ENCODE measurements at regions not wholly inside any gene's neighbourhood (a gene's known extent, or its start where the extent isn't known, plus 50 kb on each side); places are given as distances from the start of the nearest gene placed in this dataset.

DNA sequence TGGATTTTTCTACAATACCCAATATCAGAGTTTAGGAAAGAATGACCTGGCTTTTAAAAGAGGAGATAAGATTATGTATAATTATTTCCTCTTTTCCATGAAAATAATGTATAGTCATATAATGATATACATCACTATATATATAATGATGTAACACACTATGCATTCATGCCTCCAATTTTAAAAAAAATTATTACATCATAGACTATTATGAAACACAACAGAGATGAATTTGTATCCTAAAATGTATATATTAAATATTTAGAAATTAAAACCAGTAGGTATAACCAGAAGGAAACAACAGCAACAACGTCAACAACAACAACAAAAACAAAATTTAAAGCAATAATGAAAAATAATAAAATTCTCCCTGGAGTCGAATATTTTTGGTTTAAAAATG, 1856.5 kb upstream of the CDH6 start:
- DNase-seq (ENCODE audit: low spot score) (no peak), ATAC-seq (ENCODE audit: low FRiP score) (no peak)
- TF ChIP-seq, protein P1, sequence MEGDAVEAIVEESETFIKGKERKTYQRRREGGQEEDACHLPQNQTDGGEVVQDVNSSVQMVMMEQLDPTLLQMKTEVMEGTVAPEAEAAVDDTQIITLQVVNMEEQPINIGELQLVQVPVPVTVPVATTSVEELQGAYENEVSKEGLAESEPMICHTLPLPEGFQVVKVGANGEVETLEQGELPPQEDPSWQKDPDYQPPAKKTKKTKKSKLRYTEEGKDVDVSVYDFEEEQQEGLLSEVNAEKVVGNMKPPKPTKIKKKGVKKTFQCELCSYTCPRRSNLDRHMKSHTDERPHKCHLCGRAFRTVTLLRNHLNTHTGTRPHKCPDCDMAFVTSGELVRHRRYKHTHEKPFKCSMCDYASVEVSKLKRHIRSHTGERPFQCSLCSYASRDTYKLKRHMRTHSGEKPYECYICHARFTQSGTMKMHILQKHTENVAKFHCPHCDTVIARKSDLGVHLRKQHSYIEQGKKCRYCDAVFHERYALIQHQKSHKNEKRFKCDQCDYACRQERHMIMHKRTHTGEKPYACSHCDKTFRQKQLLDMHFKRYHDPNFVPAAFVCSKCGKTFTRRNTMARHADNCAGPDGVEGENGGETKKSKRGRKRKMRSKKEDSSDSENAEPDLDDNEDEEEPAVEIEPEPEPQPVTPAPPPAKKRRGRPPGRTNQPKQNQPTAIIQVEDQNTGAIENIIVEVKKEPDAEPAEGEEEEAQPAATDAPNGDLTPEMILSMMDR (IDR thresholded peaks at IDR 0.05): no peak

DNA sequence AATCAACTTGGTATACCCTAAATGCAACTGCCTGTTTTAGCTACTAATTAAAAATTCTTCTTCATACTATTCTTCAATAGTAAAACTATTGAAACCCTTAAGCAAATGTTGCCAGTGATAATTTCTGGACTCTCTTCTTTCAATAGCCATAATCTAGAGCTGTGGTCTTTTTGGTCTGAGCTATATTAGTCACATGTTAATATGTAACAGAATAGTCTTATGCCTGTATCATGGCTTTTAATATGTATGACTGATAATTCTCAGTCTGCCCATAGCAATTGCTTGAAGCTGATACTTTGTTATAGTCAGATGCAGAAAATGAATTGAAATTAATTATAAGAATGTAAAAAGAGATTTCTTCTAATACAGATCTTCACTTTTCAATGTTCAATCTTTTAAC, 1871.9 kb upstream of the CDH6 start:
- ATAC-seq (ENCODE audit: low FRiP score) (no peak), DNase-seq (ENCODE audit: low spot score) (no peak)
- TF ChIP-seq, protein P1 (IDR thresholded peaks at IDR 0.05): no peak

DNA sequence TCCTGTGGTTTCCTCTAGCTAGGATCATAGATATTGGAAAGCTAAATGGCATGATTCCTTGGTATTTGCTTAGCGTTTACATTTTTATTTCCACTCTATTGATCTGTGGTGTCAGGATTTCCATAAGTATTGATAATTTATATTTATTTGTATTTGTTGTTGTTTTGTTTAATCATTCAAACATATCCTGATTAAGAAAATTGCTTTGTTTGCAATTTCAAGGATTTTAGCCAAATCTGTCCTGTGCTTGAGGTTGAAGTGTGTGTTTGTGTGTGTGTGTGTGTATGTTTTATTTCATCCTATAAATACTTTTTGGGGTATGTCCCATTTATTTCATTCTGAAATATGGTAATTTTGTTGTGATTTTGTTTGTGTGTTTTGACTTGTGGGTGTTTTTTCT, 1884.1 kb upstream of the CDH6 start:
- TF ChIP-seq, protein P1 (IDR thresholded peaks at IDR 0.05): no peak
- ATAC-seq (ENCODE audit: low FRiP score): no peak
- no peak for DNase-seq (ENCODE audit: low spot score)

DNA sequence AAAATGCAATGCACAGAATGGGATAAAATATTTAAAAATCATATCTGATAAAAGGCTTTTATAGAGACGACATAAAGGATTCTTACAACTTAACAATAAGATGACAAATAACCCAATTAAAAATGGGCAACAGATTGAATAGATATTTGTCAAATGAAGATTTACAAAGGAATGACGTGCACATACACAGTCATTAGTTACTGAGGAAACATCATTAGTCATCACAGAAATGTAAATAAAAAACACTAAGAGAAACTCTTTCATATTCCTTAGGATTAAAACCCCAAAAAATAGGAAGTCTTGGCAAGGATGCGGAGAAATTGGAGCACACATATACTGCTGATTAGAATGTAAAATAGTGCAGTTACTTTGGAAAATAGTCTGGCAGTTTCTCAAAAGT, 1886.0 kb upstream of the CDH6 start:
- no peak for ATAC-seq (ENCODE audit: low FRiP score)
- DNase-seq (ENCODE audit: low spot score): no peak
- TF ChIP-seq, protein P1 (IDR thresholded peaks at IDR 0.05): no peak

DNA sequence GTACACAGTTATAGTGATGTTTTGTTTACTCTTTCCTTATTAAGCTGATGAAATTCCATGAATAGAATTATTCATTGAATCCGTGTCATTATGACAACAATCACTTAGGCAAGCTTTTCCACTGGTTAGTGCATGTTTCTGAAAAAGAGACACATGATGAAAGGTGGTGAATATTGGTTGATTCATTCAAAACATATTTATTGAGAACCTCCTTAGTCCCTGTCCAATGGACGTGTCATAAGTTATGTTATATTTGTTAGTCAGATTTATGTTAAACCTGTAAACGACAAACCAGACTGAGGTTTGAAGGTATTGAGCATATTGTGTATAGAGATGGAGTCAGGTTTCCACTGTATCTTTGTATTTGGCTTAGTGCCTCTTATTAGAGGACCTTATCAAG, 1888.9 kb upstream of the CDH6 start:
- no peak for DNase-seq (ENCODE audit: low spot score)
- ATAC-seq (ENCODE audit: low FRiP score): no peak
- TF ChIP-seq, protein P1 (IDR thresholded peaks at IDR 0.05): no peak

DNA sequence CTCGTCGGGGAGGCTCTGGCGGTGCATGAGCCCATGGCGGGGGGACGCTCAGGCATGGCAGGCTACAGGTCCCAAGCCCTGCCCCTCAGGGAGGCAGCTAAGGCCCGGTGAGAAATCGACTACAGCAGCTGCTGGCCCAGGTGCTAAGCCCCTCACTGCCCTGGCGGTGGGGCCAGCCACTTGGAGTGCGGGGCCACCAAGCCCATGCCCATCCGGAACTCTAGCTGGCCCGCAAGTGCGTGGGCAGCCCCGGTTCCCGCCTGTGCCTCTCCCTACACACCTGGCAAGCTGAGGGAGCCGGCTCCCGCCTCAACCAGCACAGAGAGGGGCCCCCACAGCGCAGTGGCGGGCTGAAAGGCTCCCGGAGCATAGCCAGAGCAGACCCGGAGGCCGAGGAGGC, 1896.9 kb upstream of the CDH6 start:
- ATAC-seq (ENCODE audit: low FRiP score) (no peak), DNase-seq (ENCODE audit: low spot score) (no peak)
- TF ChIP-seq, protein P1 (IDR thresholded peaks at IDR 0.05): no peak

DNA sequence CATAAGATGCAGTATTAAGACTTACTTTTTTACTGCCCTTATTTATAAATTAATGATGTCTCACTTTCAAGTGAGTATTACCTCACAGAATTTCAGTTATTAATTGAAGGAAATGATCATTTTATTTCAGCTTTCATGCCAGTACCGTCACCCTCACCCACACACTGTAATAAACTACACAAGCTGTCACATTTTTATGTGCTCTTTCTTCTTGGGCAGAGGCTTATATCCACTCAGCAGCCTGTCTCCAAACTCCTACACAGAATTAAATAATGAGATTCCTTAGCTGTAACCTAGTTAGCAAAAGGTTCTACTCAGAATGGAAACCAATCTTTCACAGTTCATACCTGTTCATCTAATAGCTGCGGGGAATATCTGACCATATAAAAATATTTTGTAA, 1915.8 kb upstream of the CDH6 start:
- no peak for DNase-seq (ENCODE audit: low spot score)
- ATAC-seq (ENCODE audit: low FRiP score): no peak

More for the DNA sequence above, 1915.8 kb upstream of the CDH6 start:
- TF ChIP-seq, protein P1 (IDR thresholded peaks at IDR 0.05): no peak
